HG03280 (cell line): ENCODE measurements at regions not wholly inside any gene's neighbourhood (a gene's known extent, or its start where the extent isn't known, plus 50 kb on each side); places are given as distances from the start of the nearest gene placed in this dataset.
"Not testable (repeated sequence)": the region's sequence is repeated elsewhere in the genome, so short reads cannot be mapped to it uniquely, and the experiment has no call there.

Experiments used
- ATAC-seq: cut with Tn5 transposase; IDR thresholded peaks from one replicate; pipeline ENCODE4 v1.9.1; 2021; ENCODE audit warnings: mild to moderate bottlenecking, moderate library complexity; ENCODE audit not compliant: unreplicated experiment

- ATAC-seq, result no peak
Observed at GRCh38 chr15:93954985-93955571, 276.3 kb upstream of the MCTP2 start.

DNA sequence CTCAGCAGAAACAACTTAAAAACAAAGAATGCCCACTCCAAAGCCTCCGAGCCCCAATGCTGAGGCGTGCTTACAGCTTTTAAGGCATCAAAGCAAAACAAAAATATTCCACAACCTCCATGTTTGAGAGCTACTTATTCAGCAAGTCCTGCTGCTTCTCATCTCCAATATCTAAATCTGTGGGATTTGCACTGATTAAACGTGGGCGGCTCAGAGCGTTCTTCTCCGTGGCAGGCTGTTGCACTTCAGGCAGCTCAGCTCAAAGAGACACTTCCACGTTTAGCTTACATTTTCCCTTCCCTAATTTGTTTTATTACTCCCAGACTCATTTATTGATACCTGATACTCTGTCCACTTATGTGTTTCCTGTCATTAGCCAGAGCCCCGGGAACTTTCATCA is 282.6 kb upstream of the MCTP2 start:
- no peak for ATAC-seq

GRCh38 chr15:93943586-93943985 is 287.8 kb upstream of the MCTP2 start:
- no peak for ATAC-seq

DNA sequence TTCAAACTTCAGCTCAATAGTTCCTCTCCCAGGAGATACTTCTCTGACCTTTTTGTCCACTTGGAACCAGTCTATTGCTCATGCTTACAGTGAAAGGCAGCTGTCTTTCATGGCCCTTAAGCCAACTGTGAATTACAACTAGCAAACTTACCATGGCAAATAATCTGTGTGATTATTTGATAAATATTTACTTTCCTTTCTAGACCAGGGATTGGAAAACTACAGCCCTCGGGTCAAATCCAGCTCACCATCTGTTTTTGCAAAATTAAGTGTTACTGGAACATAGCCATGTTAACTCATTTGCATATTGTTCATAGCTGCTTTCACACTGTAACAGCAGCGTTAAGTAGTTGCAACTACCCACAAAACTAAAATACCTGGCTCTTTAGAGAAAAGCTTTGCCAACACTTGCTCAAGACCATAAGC is 289.1 kb upstream of the MCTP2 start:
- no peak for ATAC-seq

GRCh38 chr15:93941697-93942096 is 289.7 kb upstream of the MCTP2 start:
- ATAC-seq, result no peak

DNA sequence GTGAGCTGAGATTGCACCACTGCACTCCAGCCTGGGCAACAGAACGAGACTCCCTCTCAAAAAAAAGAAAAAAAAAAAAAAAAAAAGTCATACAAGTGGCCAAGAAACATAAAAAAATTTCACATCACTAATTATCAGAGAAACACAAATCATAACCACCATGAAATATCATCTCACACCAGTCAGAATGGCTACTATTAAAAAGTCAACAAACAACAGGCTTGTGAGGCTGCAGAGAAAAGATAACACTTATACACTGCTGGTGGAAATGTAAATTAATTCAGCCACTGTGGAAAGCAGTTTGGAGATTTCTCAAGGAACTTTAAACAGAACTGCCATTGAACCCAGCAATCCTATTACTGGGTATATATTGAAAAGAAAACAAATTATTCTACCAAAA is 291.1 kb upstream of the MCTP2 start:
- no peak for ATAC-seq

DNA sequence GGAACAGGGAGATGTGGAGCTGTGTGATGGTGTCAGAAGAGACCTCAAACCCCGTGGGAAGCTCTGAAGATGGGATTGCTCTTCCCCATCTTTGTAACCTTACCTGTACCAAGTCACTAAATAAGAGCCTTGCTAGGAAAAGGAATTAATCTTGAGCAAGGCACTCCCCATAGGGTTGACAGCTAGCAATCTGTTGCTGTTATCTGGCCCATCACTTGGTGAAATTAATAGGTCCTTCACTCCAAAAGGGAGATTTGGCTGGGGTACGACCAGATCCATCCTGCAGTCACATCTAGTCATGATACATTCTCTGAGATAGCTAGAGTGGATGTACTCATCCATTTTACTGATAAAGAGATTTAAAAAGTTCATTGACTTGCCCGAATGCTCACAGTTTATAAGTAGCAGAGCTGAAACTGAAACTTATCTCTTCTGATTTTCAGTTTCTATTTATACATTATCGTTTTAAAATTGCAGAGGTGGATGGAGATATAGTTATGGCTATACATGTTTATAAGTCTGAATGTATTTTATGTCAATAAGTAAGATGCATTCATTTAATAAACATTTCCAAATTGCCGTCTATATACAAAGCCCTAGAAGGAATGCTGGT is 299.1 kb upstream of the MCTP2 start:
- no peak for ATAC-seq

DNA sequence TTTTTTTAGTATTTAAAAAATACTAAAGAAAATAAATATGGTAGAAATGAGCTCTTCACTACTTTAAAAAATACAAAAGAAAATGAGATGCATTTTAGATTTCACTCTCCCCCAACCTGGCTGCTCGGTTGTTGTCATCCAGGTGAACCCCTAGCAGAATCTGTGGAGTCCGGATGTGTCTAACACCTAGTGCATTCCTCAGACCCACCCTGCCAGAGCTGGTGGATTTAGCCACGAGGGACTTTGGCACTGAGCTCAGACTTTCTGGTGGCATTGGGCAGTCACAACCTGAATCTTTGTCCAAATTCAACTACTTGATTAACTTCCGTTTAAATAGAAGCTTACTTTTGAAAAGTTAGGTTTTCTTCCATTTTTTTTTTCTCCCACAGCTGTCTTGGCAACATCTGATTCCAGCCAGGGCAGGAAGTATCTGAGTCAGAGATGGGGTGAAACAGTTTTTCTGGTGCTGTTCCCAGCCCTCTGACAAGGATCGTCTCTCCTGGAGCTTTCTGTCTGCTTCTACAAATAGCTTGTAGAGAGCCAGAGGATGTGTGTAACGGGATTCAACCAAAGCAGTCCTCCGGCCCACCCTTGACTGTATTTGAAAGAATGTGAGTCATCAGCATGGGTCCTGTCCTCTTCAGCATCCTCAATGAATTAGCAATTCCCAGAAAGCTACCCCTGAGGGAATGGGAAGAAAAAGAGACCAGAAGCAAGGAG is 301.8 kb upstream of the MCTP2 start:
- no peak for ATAC-seq

DNA sequence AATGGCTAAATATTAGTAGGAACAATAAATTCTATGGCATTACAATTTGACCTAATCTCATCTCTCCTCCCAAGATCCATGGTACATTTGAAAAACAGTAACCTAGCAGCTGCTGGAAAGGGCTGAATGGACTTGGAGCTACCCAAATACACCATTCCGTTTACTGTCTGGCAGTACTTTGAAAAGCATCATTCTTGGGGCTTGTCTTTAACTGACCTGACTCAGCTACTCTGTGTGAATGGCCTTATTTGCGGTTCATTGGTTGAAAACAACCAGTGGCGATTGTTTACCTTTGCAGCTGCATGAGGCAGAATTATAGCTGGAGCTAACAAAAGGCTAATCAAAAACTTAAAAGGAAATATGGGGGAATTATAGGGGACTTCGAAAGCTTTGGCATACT is 311.2 kb upstream of the MCTP2 start:
- no peak for ATAC-seq

DNA sequence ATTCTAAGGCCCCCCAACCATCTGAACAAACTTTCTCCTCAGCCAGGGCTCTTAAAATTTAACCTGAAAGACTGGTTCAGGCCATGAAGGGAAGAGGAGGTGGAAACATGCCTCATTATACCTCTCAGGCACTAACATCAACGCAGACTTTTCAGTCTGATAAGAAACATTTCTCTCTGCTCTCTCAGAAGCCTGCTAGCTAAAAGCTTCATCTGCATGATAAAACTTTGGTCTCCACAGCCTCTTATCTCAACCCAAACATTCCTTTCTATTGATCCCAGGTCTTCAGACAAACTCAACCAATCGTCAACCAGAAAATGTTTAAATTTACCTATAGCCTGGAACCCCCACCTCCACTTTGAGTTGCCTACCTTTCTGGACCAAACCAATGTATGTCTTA is 312.6 kb upstream of the MCTP2 start:
- ATAC-seq, result not testable (repeated sequence)

GRCh38 chr15:93917181-93917580 is 314.2 kb upstream of the MCTP2 start:
- no peak for ATAC-seq

GRCh38 chr15:93913871-93914270 is 317.5 kb upstream of the MCTP2 start:
- ATAC-seq, result no peak

DNA sequence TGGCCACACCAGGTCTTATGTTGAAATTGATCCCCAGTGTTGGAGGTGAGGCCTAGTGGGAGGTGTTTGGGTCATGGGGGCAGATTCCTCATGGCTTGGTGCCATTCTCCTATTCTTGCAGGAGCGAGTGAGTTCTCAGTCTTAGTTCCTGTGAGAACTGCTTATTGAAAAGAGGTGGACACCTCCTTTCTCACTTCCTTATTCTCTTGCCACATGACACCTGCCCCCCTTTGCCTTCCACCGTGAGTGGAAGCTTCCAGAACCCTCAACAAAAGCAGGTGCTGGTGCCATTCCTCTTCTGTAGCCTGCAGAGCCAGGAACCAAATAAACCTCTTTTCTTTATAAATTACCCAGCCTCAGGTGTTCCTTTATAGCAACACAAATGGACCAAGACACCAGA is 318.1 kb upstream of the MCTP2 start:
- ATAC-seq, result no peak

- no peak for ATAC-seq
Observed at GRCh38 chr15:93900476-93901400, 330.6 kb upstream of the MCTP2 start.

- no peak for ATAC-seq
Observed at GRCh38 chr15:93899817-93900216, 331.5 kb upstream of the MCTP2 start.

GRCh38 chr15:93897377-93897776 is 334.0 kb upstream of the MCTP2 start:
- no peak for ATAC-seq

DNA sequence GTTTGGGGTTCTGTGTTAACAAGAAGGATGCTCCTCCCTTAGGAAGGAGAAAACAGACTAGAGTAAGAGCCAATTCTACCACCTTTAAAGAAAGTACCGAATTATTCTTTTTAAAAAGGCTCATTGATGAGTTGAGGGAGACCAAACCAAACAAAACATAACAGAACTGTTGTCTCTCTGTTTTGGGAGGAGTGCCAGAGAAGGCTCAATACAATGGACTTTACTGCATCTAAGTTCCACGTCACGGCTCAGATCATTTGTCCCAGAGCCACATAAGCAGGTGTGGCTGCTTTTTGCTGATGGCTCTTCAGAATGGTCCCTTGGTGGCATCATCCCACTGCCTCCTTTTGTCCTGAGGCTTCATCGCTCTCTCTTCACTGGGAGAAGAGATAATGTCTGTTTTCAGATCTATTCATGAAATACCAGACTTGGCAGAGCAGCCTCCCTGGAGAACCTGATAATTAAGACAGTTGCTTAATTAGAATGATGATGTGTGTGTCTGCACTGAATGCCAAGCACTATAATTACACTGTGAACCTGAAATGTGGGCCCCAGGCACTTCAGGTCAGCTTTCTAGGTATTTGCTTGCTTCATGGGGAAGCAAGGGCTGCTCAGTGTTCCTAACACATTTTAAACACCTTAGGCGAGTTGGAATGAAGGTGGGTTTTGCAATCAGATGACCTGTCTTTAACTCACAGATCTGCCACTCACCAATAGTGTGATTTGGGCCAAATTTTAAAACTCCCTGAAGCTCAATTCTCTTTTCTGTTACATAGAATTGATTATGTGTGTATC is 335.2 kb upstream of the MCTP2 start:
- ATAC-seq, result no peak

- no peak for ATAC-seq
Observed at GRCh38 chr15:93894438-93895036, 336.8 kb upstream of the MCTP2 start.

GRCh38 chr15:93887151-93887550 is 344.2 kb upstream of the MCTP2 start:
- ATAC-seq, result no peak

DNA sequence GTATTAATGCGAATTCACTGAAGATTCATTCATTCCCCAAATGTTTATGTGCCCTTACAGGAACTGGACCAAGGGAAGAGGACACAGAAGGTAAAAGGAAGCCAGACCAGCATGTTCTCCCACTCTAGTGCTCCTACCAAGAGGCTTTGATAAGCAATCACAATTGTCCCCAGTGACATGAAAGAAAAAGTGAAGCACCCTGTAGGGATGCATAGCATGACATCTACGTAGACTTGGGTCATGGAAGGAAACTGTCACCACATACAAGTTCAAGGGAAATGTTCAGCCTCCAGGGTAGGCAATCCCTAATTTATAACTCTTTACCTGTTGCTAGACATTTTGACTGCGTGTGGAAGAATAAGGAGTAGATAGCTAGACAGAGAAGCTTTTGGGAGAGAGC is 348.6 kb upstream of the MCTP2 start:
- ATAC-seq, result no peak
